Stimulated activated CD4-positive, alpha-beta T cell treated with anti-CD3 and anti-CD28 coated beads, Interleukin-4, amount 100 ng/mL, for 24 hours (primary cell): ENCODE measurements at regions not wholly inside any gene's neighbourhood (a gene's known extent, or its start where the extent isn't known, plus 50 kb on each side); places are given as distances from the start of the nearest gene placed in this dataset.

Source experiments
- DNase-seq: peaks from one replicate; pipeline ENCODE4 v3.0.0-alpha.2; 2020

GRCh38 chr4:28555866-28556265 lies 1695.2 kb downstream of the STIM2 start:
- no peak for DNase-seq

- no peak for DNase-seq
Measured at GRCh38 chr4:28557755-28558154, 1697.1 kb downstream of the STIM2 start.

- DNase-seq: no peak
Measured at GRCh38 chr4:28558895-28559294, 1698.3 kb downstream of the STIM2 start.

- DNase-seq: no peak
Measured at GRCh38 chr4:28562913-28563312, 1702.3 kb downstream of the STIM2 start.

GRCh38 chr4:28565396-28565795 lies 1704.8 kb downstream of the STIM2 start:
- no peak for DNase-seq

- no peak for DNase-seq
Measured at GRCh38 chr4:28600958-28601357, 1740.3 kb downstream of the STIM2 start.

- no peak for DNase-seq
Measured at GRCh38 chr4:28621591-28621990, 1761.0 kb downstream of the STIM2 start.

- DNase-seq: no peak
Measured at GRCh38 chr4:28636971-28637370, 1776.3 kb downstream of the STIM2 start.

- no peak for DNase-seq
Measured at GRCh38 chr4:28639747-28640146, 1779.1 kb downstream of the STIM2 start.

GRCh38 chr4:28654618-28655017 lies 1794.0 kb downstream of the STIM2 start:
- no peak for DNase-seq

GRCh38 chr4:28665306-28665705 lies 1804.7 kb downstream of the STIM2 start:
- no peak for DNase-seq

- DNase-seq: no peak
Measured at GRCh38 chr4:28675582-28675981, 1814.9 kb downstream of the STIM2 start.

- DNase-seq: no peak
Measured at GRCh38 chr4:28677808-28678207, 1817.2 kb downstream of the STIM2 start.

- no peak for DNase-seq
Measured at GRCh38 chr4:28682847-28683246, 1822.2 kb downstream of the STIM2 start.

- DNase-seq: no peak
Measured at GRCh38 chr4:28686618-28687017, 1826.0 kb downstream of the STIM2 start.

GRCh38 chr4:28690890-28691289 lies 1830.2 kb downstream of the STIM2 start:
- DNase-seq: no peak

- no peak for DNase-seq
Measured at GRCh38 chr4:28702571-28702970, 1841.9 kb downstream of the STIM2 start.

- no peak for DNase-seq
Measured at GRCh38 chr4:28709891-28710290, 1849.2 kb downstream of the STIM2 start.

GRCh38 chr4:28723371-28723770 lies 1862.7 kb downstream of the STIM2 start:
- DNase-seq: no peak

GRCh38 chr4:28724239-28724638 lies 1863.6 kb downstream of the STIM2 start:
- no peak for DNase-seq

- DNase-seq: no peak
Measured at GRCh38 chr4:28730304-28730703, 1869.7 kb downstream of the STIM2 start.

- DNase-seq: no peak
Measured at GRCh38 chr4:28744066-28744465, 1883.4 kb downstream of the STIM2 start.

- no peak for DNase-seq
Measured at GRCh38 chr4:28754376-28754775, 1893.7 kb downstream of the STIM2 start.

- DNase-seq: no peak
Measured at GRCh38 chr4:28755081-28755480, 1894.4 kb downstream of the STIM2 start.

- DNase-seq: no peak
Measured at GRCh38 chr4:28759064-28759463, 1898.4 kb downstream of the STIM2 start.

- no peak for DNase-seq
Measured at GRCh38 chr4:28760003-28760402, 1899.4 kb downstream of the STIM2 start.
